GM12872 (cell line): ENCODE measurements at regions not wholly inside any gene's neighbourhood (a gene's known extent, or its start where the extent isn't known, plus 50 kb on each side); places are given as distances from the start of the nearest gene placed in this dataset.

Experiments used
- CTCF ChIP-seq: IDR thresholded peaks from 3 replicates; pipeline ENCODE4 v1.5.1; 2011; ENCODE audit warnings: low read depth, mild to moderate bottlenecking, low read length, moderate library complexity; ENCODE audit not compliant: insufficient read depth

GRCh38 chr13:76160961-76161925, 525.1 kb downstream of the LMO7 start:
- TF ChIP-seq CTCF = no peak

- no peak for TF ChIP-seq CTCF
Measured at GRCh38 chr13:76160506-76160905, 524.4 kb downstream of the LMO7 start.

GRCh38 chr13:76157926-76158325, 521.8 kb downstream of the LMO7 start:
- TF ChIP-seq CTCF = no peak

- TF ChIP-seq CTCF = no peak
Measured at GRCh38 chr13:76153239-76153638, 517.1 kb downstream of the LMO7 start.

- TF ChIP-seq CTCF = no peak
Measured at GRCh38 chr13:76148926-76149325, 512.8 kb downstream of the LMO7 start.

GRCh38 chr13:76148374-76148773, 512.2 kb downstream of the LMO7 start:
- TF ChIP-seq CTCF = no peak

- TF ChIP-seq CTCF = no peak
Measured at GRCh38 chr13:76132532-76132931, 496.4 kb downstream of the LMO7 start.
